Vagina (tissue), 2 donors: ENCODE measurements at regions not wholly inside any gene's neighbourhood (a gene's known extent, or its start where the extent isn't known, plus 50 kb on each side); places are given as distances from the start of the nearest gene placed in this dataset.

Experiments
- CTCF ChIP-seq, 3 experiments: fragments of 450-650 bp in 2 of 3; fragments of 200-600 bp in 1 of 3; sonication (generic) in 1 of 3; IDR thresholded peaks; one replicate each; pipeline ENCODE4 v1.5.1; 2017 to 2019; ENCODE audit warnings: antibody characterized with exemption in 3 of 3, mild to moderate bottlenecking in 2 of 3, moderate library complexity in 2 of 3
- POLR2A ChIP-seq, 2 donors: fragments of 450-650 bp; IDR thresholded peaks; one replicate each; pipeline ENCODE4 v1.6.1; 2017; ENCODE audit warnings: antibody characterized with exemption in 2 of 2, mild to moderate bottlenecking in 2 of 2, moderate library complexity in 2 of 2
- POLR2AphosphoS5 ChIP-seq, 2 donors: sonication (generic); formaldehyde crosslinking; IDR thresholded peaks; one replicate each; pipeline ENCODE4 v1.9.0; 2017; ENCODE audit warnings: antibody characterized with exemption in 2 of 2, mild to moderate bottlenecking in 2 of 2, low read depth in 1 of 2; ENCODE audit not compliant: insufficient read depth in 1 of 2

DNA sequence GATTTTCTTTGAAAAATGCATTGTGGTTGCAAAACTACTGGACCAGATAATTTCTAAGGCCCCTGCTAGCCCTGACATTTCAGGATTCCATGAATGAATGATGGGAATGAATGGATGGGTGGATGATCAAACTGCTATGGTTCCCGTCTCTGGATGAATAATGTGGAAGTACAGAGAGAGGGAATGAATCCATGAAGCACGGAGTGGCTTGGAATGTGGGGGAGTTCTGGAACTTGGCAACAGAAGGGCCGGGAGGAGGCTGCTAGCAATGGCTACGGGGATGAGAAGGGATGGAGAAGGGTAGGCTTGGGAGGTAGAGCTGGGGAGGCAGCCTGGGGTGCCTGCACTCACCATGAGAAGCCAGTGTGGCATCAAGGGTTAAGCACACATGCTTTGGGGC, 84.8 kb downstream of the NCR2 start:
- TF ChIP-seq CTCF (IDR thresholded peaks at IDR 0.05) = no peak
- no peak for TF ChIP-seq POLR2A (IDR thresholded peaks at IDR 0.05)
- no peak for TF ChIP-seq POLR2AphosphoS5 (IDR thresholded peaks at IDR 0.05; ENCODE audit: insufficient read depth in 1 of 2, low read depth in 1 of 2)
